ENCODE measurements at regions not wholly inside any gene's neighbourhood (a gene's known extent, or its start where the extent isn't known, plus 50 kb on each side); places are given as distances from the start of the nearest gene placed in this dataset.
"Not testable (repeated sequence)": the region's sequence is repeated elsewhere in the genome, so short reads cannot be mapped to it uniquely, and the experiment has no call there.

DNA sequence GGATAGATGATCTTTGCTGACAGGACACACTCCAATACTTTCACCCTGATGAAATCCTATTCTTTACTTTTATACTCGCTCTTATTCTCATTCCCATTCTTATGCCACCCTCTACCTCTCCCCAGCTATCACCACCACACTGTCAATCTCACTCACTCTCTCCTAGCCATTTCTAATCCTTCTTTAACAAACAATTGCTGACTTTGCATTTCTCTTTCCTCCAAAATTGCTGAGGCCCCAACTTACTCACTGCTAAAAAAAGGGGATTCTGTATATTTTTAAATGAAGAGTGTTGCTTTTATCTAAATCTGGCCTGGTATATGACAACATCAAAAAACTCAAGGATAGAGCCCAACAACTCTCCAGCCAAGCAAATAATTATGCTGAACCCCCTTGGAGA, 515.4 kb downstream of the MATN1 start:
- DNase-seq (ENCODE audit: low read depth in 2 of 2), result not testable (repeated sequence)

DNA sequence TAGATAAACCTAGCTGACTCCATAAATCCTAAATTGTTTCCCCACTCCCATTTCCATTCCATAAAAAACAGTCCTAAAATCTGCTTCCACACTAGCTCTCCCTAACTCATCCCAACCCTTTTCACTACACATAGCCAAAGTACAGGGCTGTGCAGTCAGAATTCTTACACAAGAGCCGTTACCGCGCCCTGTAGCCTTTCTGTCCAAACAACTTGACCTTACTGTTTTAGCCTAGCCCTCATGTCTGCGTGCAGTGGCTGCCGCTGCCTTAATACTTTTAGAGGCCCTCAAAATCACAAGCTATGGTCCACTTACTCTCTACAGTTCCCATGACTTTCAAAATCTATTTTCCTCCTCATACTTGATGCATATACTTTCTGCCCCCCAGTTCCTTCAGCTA, 516.8 kb downstream of the MATN1 start:
- DNase-seq (ENCODE audit: low read depth in 2 of 2), result not testable (repeated sequence)

DNA sequence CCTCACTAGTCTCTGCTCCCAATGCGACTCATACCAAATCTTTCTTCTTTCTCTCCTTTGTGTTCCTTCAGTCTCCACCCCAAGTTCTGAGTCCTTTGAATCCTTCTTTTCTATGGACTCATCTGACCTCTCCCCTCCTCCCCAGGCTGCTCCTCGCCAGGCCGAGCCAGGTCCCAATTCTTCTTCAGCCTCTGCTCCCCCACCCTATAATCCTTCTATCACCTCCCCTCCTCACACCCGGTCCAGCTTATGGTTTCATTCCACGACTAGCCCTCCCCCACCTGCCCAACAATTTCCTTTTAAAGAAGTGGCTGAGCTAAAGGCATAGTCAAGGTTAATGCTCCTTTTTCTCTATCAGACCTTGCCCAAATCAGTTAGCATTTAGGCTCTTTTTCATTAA, 518.5 kb downstream of the MATN1 start:
- not testable (repeated sequence) for DNase-seq (ENCODE audit: low read depth in 2 of 2)

DNA sequence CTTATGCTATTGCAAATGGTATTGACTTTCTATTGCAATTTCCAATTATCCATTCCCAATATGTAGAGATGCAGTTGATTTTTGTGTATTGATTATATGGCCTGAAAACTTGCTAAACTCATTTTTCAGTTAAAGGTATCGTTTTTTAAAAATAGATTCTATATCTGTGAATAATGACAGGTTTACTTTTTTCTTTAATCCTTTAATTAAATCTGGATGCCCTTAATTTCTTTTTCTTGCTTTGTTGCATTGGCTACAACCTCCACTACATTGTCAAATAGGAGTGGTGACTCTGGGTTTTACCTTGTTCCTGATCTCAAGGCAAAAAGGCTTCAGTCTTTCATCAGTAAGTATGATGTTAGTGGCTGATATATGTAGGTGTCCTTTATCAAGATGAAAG, 522.4 kb downstream of the MATN1 start:
- no peak for DNase-seq (ENCODE audit: low read depth in 2 of 2)

DNA sequence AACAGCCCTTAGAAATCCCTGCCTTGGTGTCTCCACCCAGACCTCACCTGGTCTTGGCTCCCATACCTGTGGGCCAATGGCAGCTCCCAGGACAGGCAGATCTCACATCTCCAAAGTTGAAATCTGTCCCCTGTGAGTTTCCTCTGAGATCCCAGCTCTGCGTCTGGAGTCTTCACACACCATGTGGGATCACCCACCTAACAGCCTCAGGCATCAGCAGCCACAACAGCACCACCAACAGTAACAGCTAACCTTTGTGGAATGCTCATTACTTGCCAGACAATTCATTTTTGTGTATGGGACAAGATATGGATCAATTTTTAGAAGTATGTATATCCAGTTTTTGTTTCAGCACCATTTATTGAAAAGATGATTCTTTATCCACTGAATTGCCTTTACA, 523.2 kb downstream of the MATN1 start:
- no peak for DNase-seq (ENCODE audit: low read depth in 2 of 2)

DNA sequence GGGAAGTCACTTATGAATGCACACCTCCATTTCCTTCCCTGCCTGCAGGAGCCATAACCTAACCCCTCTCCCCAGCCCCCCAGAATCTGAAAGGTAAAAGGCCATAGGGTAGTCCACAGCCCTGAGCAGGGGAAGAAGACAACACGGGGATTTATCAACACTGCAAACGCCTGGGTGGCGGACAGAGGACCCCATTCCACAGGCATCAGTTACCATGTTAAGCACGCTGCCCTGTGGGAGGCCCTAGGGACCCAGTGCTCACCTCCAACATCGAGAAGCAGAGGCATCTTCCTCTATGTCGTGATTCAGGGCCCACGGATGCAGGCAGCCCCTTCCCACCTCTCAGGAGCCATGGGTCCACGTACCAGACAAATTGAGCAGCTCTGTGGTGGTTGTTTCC, 523.8 kb downstream of the MATN1 start:
- no peak for DNase-seq (ENCODE audit: low read depth in 2 of 2)

DNA sequence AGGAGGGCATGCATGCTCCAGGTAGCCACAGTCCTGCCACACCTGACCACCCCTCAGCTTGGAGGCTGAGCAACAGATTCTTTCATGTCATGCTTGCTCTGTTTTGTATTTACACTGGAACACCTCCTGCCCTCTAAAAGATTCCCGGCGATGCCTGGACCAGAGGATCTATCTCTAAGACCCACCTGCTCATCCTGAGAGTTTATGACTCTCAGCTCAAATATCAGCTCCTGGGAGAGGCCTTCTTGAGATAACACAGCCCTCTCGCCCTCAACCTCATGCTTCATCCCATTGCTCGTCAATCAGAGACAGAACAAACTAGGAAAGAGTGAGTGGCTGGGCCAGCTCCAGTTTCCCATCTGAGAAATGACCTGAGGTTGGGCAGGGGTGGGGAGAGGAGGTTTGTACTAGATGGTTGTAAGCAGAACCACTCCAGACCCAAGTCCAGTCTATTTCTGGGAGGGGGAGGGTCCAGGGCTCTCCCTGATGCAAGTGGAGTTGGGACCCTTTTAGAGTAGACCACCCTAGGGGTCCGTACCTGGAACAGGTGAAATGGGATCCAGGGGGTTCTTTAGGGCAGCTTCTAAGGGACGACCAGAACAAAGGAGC, 524.5 kb downstream of the MATN1 start:
- DNase-seq (ENCODE audit: low read depth in 2 of 2), result no peak

DNA sequence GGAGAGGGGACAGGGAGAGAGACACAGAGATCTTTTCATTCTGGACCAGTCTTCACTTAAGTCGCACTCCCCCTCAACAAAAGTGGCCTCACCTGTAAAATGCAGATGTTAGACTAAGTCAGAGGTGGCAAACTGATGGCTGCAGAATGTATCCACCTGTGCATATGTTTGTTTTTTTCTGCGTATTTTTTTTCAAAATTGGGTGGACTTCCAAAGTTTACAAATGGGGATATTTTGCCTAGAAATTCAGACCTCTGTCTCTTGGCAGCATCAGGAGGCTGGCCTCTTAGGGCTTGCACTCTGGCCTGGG, 525.0 kb downstream of the MATN1 start:
- DNase-seq (ENCODE audit: low read depth in 2 of 2), result no peak

DNA sequence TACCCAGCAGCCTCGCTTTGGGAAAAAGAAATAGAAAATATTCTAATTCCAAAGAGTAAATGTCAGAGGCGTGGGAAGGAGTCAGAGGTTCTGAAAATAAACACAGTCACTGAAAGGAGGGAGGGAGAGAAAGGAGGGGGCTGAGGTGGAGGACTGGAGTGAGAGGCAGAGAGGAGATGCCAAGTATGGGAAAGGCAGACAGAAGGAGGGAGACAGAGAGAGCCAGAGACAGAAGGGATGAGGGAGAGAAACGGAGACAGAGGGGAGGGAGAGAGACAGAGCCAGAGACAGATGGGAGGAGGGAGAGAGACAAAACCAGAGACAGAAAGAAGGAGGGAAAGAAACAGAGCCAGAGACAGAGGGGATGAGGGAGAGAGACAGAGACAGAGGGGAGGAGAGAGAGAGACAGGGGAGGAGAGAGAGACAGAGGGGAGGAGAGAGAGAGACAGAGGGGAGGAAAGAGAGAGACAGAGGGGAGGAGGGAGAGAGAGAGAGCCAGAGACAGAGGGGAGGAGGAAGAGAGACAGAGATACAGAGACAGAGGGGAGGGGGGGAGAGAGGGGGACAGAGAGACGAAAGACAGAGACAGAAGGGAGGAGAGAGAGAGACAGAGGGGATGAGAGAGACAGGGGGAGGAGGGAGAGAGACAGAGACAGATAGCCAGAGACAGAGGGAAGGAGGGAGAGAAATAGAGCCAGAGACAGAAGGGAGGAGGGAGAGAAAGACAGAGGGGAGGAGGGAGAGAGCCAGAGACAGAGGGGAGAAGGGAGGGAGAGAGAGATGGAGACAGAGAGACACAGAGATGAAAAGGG, 525.5 kb downstream of the MATN1 start:
- no peak for DNase-seq (ENCODE audit: low read depth in 2 of 2)

DNA sequence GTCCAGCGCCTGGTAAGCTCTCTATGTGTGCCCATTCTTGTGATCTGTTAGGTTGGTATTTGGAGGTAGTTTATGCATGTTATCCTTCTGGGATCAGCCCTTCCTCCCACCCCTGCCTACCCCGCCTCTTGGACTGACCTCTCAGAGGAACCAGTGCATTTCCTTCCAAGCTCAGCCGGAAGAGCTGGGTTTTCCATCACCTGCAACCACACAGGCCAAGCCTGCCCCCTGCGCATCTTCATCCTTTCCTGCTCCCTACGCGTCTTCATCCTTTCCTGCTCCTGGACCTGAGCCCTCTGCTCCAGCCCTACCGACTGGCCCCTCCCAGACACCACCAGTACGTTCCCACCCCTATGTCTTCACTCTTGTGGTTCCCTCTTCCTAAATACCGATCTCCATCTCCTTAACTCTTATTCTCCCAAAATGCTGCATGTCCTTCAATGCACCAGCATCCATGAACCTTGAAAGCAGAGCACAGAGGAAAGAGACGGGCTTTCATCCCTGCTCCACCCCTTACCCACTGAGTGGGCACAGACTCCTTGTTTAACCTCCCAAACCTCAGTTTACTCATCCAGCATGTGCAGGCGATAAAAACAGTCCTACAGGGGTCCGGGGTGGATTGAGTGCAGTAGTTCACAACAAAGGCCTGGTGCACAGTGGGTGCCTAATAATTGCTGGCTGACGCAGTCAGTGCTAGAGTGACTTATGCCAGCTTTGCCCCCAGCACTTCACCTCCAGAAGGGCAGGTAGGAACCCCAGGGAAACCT, 526.3 kb downstream of the MATN1 start:
- DNase-seq (ENCODE audit: low read depth in 2 of 2), result no peak

DNA sequence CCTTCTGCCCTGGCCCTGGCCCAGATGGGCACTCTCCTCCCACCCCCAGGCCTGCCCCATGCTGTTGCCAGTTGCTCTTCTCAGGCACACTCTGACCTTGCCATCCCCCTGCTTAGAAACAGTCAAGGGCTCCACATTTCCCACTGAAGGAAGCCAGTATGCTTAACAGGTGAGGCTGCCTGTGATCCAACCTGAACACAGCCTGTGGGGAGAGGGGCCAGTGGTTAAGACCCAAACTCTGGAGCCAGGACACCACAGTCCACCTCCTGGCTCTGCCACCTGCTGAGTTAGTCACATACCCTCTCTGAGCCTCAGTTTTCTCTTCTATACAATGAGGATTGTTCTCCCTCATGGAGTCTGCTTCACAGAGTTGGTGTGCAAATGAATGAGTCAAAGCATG, 526.9 kb downstream of the MATN1 start:
- DNase-seq (ENCODE audit: low read depth in 2 of 2), result no peak

DNA sequence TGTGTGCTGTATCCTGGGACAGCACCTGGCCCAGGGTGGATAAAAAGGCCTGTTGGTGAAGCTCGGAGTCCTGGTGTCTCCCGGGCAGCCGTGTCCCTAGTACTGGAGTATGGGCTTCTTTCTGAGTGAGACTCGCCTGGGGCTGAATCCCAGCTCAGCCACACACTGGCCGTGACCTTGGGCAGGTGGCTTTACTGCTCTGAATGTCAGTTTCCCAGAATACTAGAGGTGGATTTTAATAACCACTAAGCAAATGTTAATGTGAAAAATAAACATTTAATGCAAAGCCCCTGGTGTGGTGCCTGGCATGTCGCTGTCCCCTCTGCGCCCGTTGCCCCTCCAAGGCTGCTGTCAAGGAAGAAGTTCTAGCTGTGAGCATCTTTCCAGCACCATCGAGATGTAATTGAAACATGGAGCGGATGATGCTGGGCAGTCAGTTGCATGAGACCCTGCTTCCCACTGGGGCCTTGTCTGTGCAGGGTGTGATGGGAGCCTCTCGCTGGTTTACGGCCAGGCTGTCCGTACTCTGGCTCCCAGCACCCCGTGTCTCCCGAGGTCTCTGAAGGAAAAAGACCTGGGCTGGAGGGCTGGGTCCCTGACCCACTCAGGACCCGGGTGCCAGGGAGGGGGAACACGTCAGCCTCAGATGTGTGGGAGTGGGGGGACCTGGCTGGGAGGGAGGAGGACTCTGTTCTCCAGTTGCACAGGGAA, 527.8 kb downstream of the MATN1 start:
- no peak for DNase-seq (ENCODE audit: low read depth in 2 of 2)

DNA sequence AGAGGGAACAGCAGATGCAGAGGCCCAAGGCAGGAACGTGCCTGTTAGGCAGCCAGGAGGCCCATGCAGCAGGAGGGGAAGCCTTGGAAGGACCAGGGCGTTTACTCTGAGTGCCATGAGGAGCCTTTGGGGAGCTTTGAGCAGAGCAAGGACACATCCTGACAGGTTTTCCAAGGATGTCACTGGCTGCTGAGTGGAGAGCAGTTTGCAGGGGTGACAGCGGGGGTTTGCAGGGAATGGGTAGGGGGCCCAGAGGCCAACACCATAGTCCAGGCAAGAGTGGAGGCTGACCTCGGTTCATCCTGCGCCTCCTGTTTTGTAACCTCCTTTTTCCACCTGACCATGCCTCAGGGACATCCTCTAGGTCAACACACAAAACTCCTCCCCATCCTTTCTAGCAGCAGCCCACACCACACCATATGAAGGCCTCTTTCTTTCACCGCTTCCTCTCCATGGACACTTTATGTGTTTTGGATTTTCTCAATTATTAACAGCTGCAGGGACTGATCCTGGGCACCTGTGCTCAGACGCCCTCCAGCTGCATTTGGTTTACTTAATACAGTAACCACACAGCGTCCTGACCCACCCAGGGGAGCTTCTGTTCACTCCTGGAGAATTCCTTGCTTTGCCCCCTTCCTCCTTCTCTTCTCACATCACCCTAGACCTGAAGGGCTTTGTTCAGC, 528.5 kb downstream of the MATN1 start:
- no peak for DNase-seq (ENCODE audit: low read depth in 2 of 2)

DNA sequence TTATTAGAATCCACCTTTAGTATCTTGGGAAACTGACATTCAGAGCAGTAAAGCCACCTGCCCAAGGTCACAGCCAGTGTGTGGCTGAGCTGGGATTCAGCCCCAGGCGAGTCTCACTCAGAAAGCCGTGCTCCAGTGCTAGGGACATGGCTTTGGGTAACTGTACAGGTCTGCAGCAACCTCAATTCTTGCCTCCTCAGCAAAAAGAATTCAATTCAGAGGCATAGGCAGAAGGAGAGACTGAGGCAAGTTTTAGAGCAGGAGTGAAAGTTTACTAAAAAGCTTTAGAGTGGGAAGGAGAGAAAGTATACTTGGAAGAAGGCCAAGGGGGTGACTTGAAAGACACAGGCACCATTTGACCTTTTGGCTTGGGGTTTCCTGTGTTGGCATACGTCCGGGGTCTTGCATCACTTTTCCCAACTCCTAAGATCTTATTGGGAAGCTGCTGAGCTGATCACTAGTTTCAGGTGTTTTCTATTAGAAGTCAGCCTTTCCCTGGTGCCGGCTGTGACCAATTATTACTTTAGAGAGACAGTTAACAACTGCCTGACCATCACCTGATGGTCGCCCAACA, 529.3 kb downstream of the MATN1 start:
- DNase-seq (ENCODE audit: low read depth in 2 of 2), result no peak

DNA sequence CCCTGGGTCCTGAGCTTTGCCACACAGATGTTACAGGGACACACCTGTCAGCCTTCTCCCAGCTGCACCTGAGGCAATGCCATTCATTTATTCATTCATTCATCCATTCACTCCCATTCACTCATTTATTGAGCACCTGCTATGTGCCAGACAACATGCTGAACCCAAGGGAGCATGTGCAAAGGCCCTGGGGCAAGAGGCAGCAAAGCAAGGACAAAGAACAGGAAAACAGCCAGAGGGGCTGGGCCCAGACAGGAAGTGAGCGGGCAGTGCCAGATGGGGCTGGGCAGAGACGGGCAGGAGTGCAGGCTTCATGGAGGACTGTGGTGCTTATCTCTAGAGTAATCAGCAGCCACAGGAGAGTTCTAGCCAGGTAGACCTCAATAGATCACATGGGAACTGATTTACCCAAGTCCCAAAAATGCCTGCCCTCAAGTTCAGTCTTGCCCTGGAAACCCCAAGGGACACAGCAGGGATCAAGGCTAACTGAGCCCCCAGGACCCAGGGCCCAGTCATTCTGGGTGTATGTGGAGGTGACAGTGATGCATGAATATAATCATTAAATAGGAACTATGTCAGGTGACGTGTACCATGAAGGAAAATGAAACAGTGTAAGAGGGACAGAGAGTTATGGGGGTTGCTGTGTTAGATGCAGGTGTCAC, 530.3 kb downstream of the MATN1 start:
- no peak for DNase-seq (ENCODE audit: low read depth in 2 of 2)

DNA sequence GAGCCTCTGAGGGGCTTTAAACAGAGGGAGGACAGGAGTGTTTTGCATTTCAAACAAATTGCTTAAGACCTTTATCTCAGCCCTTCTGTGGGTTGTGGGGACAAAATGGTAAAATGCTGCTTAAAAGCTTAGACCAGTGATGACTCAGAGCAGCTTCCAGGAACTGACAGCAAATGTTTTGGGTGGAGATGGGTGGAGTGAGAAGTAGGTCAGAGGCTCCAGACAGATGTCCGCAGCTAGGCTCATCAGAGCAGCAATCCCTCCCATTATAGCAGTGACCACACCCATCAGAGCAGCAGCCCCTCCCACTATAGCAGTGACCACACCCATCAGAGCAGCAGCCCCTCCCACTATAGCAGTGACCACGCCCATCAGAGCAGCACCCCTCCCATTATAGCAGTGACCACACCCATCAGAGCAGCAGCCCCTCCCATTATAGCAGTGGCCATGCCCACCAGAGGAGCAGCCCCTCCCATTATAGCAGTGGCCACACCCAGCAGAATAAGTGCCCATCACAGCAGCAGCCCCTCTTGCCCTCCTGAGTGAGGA, 532.2 kb downstream of the MATN1 start:
- no peak for DNase-seq (ENCODE audit: low read depth in 2 of 2)

DNA sequence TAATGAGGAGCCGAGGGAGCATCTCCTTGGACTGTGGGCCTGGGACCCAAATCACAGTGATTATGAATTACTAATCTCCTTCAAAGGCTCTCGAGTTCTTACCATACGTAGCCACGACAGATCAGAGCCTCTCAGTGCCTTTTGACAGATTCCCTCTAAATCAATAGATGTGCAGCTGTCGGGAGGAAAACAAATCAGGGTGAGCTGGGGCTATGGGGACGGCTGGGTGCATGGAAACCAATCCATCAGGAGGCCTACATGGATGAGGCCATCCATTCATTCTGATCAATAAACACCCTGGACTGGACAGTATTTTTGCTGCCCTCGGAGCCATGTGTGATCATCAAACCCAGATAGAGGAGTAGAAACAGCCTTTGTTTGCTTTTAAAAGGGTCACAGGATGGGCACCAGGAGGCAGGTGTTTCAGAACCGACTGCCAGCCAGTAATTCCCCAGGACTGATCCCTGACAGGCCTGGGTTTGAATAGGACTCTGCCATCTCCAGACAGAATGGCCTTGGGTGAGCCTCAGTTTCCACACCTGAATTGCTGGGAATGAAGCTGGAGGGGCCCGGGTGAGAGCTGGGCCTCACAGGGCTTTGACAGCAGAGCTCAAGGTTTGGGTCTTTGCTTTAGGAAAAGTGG, 532.8 kb downstream of the MATN1 start:
- DNase-seq (ENCODE audit: low read depth in 2 of 2), result no peak

DNA sequence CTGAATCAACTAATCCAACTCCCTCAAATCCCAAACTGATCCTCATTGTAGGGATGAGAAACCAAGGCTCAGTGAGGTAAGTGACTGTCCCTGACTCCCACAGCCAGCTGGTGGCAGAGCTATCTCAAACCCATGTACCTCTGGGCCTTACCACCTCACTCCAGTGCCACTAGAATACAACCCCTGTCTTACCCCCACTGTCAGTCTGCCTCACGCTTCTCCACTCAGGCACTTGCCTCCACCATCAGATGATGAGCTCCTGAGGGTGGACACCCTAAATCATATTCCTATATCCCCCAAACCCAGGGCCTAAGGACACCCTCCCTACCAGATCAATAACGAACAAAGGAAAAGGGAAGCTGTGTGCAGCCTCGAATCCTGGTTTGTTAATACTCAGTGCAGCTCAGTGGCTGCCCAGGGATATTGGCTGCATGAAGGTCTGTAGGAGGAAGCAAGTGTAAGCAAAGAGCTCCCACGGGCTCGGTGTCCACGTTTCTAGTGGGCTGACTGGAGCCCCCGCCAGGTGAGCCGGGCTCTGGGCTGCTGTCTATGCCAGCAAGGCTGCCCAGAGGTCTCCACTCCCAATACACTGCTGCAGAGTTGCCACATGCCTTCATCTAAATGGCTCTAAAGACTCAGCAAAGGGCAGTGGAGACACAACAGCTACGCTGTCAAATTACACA, 533.4 kb downstream of the MATN1 start:
- no peak for DNase-seq (ENCODE audit: low read depth in 2 of 2)

DNA sequence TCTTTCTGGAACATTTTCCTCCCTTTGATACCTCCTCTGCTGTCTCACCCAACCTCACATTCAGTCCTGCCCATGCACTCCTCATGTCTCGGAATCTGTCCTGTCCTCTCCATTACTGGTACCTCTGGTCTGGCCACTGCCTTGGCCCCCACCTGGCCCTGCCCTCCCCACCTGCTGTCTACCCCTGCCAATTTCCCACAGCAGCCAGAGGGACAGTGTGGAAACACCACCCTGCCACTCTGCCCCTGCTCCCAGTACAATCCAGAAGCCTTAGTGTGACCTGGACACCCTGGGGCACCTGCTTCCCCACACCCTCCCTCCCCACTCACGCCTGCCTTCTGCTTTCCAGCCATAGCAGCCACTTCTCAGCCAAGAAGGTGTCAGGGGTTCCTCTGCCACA, 534.4 kb downstream of the MATN1 start:
- no peak for DNase-seq (ENCODE audit: low read depth in 2 of 2)

DNA sequence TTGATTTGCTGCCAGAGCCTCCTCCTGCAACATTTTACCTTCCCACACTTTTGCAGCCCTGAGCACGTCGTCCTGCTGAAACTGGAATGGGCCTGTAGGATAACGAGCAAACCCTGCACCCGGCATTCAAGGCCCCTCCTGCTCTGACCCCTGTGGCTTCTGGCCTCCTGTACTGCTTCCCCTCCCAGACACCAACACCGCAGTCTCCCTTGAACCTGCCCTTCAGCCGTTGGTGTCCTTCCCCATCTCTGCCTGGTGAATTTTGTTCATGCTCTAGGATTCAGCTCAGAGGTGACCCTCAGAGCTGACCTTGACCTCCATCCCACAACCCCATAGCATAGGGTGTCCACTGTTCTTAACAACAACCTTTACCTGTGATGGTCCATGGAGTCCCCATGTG, 535.1 kb downstream of the MATN1 start:
- no peak for DNase-seq (ENCODE audit: low read depth in 2 of 2)
